LHCN-M2 (cell line): ENCODE measurements at regions not wholly inside any gene's neighbourhood (a gene's known extent, or its start where the extent isn't known, plus 50 kb on each side); places are given as distances from the start of the nearest gene placed in this dataset.
"Not testable (repeated sequence)": the region's sequence is repeated elsewhere in the genome, so short reads cannot be mapped to it uniquely, and the experiment has no call there.

Experiments used
- DNase-seq: peaks from one replicate; pipeline ENCODE4 v3.0.0-alpha.2; 2012; ENCODE audit warnings: low read depth

- DNase-seq = not testable (repeated sequence)
These were observed 240.1 kb downstream of the NPIPA7 start for GRCh38 chr16:16618963-16619465.

- DNase-seq = not testable (repeated sequence)
These were observed 245.4 kb downstream of the NPIPA7 start for GRCh38 chr16:16624367-16624766.

GRCh38 chr16:16625140-16625539, 246.2 kb downstream of the NPIPA7 start:
- not testable (repeated sequence) for DNase-seq

DNA sequence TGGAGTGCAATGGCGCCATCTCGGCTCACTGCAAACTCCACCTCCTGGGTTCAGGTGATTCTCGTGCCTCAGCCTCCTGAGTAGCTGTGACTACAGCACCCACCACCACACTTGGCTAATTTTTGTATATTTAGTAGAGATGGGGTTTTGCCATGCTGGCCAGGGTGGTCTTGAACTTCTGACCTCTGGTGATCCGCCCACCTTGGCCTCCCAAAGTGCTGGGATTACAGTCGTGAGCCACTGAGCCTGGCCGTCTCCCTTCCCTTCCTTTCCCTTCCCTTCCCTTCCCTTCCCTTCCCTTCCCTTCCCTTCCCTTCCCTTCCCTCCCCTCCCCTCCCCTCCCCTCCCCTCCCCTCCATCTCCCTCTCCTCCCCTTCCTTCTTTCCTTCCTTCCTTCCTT, 248.9 kb downstream of the NPIPA7 start:
- not testable (repeated sequence) for DNase-seq

- DNase-seq = not testable (repeated sequence)
These were observed 259.3 kb downstream of the NPIPA7 start for GRCh38 chr16:16638231-16638630.

DNA sequence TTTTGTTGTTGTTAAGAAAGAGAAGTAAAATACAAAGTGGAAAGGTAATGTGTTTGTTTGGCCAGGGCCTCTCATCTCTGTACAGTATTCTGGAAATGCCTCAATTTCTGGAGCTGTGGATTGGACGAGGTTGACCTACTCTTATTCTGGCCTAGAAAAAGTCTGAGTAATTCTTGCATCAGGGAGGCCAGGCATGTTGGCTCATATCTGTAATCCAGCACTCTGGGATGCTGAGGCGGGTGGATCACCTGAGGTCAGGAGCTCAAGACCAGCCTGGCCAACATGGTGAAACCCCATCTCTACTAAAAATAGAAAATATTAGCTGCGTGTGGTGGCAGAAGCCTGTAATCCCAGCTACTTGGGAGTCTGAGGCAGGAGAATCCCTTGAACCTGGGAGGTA, 259.8 kb downstream of the NPIPA7 start:
- not testable (repeated sequence) for DNase-seq

- DNase-seq = not testable (repeated sequence)
These were observed 264.9 kb downstream of the NPIPA7 start for GRCh38 chr16:16643828-16644227.

GRCh38 chr16:16648002-16648401, 269.1 kb downstream of the NPIPA7 start:
- not testable (repeated sequence) for DNase-seq

- DNase-seq = not testable (repeated sequence)
These were observed 293.4 kb downstream of the NPIPA7 start for GRCh38 chr16:16672180-16672812.

DNA sequence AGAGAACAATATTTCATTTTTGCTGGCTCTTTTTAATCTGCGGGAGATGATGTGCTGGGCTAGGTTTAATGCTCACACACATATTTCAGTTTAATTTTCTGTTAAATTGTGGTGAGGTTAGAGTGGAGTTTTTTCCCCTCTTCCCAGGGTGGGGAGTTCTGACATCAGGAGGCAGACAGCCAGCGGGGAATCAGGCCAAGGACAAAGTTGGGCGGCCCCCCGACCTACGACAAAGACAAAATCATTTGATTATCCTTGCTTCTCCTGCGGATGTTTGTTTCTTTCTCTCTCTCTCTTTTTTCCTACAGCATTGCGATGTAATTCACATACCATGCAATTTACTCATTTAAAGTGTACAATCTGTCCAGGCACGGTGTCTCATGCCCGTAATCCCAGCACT, 295.9 kb downstream of the NPIPA7 start:
- DNase-seq = not testable (repeated sequence)

DNA sequence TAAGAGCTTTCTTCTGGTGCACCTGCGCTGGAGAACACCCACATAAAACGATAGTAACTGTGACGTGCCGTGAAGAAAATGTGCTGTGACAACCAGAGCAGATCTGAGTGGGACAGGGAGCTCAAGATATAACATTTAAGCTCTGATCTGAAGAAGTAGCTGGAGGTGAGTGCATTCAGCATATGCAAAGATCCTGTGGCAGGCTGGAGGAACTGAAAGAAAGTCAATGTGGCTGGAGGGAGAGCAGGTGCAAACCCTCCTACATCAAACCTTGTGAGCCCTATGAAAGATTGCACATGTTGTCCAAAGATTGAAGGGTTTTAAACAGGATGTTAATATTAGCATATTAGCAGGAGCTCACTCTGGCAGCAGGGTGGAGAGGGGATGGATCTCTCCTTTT, 342.9 kb downstream of the NPIPA7 start:
- not testable (repeated sequence) for DNase-seq

DNA sequence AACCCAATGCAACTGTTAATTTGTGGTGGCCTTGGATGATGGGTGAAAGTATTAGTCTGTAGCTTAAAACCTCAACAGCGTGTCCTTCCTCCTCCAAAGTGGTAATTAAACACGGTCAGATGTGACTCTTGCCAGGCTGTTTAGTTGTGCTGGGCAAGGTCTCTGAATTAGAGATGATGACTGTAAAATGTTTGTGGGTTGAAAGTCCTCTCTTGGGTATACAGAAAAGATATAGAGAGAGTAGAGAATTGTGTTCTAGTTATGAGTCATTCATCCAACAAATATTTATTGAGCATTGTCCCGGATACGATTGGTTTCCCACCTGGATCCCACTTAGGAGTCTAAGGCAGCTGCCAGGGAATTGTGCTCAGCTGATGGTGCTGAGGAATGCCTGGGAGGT, 343.7 kb downstream of the NPIPA7 start:
- DNase-seq = not testable (repeated sequence)

GRCh38 chr16:16723819-16724519, 345.0 kb downstream of the NPIPA7 start:
- not testable (repeated sequence) for DNase-seq

GRCh38 chr16:16727048-16727447, 348.1 kb downstream of the NPIPA7 start:
- DNase-seq = not testable (repeated sequence)

- not testable (repeated sequence) for DNase-seq
These were observed 363.6 kb downstream of the NPIPA7 start for GRCh38 chr16:16742573-16742972.

DNA sequence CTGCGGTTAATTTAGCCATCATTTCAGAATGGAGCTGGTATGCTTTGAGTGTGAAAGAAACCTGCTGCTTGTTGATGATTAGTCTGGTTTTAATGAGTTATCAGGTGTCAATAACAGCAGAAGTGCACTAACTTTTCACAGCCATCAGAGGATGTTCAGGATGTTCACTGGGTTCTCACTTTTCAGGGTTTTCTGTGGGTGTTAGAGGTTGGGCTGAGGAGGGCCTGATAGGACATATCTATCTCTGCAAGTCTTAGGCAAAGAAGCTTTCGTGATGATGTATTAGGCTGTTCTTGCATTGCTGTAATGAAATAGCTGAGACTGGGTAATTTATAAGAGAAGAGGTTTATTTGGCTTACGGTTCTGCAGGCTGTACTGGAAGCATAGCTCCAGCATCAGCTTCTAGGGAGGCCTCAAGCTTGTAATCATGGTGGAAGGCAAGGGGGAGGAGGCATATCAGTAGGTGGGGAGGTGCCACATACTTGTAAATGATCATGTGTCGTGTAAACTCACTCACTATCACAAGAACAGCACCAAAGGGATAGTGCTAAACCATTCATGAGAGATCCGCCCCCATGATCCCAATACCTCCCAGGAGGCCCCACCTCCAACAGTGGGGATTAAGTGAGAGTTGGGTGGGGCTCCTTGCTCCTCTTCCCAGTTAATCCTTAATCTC, 376.2 kb downstream of the NPIPA7 start:
- DNase-seq = not testable (repeated sequence)

DNA sequence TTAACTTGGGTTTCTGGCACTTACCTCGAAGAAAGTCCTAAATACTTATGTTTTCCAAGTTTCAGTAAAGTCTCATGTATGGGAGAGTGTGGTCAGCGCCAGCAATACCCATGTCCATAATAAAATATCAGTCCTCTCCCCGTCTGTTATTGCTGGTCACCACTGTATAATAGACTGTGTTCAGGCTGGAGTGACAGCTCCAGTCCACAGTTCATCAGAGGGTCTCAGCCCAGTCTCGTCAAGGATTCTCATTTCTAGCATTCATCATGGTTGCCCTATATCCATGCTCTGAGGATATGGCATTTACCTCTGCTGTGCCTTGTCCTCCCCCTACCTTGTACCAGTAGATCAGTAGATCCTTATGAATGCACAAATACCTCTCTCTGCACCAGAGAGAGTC, 384.5 kb downstream of the NPIPA7 start:
- no peak for DNase-seq

DNA sequence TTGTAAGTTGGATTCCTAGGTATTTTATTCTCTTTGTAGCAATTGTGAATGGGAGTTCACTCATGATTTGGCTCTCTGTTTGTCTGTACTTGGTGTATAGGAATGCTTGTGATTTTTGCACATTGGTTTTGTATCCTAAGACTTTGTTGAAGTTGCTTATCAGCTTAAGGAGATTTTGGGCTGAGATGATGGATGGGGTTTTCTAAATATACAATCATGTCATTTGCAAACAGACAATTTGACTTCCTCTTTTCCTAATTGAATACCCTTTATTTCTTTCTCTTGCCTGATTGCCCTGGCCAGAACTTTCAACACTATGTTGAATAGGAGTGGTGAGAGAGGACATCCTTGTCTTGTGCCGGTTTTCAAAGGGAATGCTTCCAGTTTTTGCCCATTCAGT, 391.8 kb downstream of the NPIPA7 start:
- DNase-seq = not testable (repeated sequence)

- no peak for DNase-seq
These were observed 395.4 kb downstream of the NPIPA7 start for GRCh38 chr16:16774389-16774788.

DNA sequence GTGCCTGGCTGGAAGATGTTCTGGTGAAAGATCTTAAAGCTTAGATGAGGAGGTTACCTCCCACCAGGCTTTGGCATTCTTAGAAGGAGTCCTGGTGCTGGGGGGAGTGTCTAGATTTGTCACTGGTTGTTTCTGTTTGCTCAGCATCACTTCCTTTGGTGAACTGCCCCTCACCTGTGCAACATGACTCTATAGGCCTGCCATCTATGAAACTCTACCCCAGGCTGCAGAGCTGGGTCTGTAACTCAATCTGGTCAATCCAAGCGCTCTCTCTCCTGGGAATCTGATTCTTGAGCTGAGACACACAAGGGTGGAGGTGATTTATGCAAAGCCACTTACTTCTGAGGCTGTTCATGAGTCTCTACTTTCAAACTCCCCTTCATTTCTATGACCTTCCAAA, 399.4 kb downstream of the NPIPA7 start:
- no peak for DNase-seq

DNA sequence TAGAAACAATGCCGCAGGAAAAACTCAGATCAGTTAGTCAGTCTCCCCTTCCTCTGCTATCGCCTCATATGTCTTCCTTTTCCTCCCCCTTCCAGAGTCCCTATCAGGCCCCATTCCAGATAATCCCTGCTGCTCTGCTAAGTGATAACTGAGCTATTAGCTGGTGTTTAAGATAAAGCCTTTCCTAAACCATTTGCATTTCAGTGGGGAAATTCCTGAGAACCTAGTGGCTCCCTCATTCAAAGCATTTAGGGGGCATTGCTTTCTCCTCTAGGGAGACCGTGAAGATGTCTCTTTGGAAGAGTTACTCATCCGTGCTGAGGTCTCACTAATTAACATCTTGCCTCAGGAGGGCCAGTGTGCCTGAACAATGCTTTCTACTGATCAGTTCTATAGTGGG, 401.6 kb downstream of the NPIPA7 start:
- DNase-seq = no peak

GRCh38 chr16:16782153-16782552, 403.2 kb downstream of the NPIPA7 start:
- no peak for DNase-seq
